Gastroesophageal sphincter (tissue), 3 donors: ENCODE measurements at regions not wholly inside any gene's neighbourhood (a gene's known extent, or its start where the extent isn't known, plus 50 kb on each side); places are given as distances from the start of the nearest gene placed in this dataset.

ENCODE experiments used
- EP300 ChIP-seq: sonication (generic); formaldehyde crosslinking; IDR thresholded peaks from one replicate; pipeline ENCODE4 v1.6.1; 2017; ENCODE audit warnings: antibody characterized with exemption, mild to moderate bottlenecking
- POLR2A ChIP-seq, 2 donors: fragments of 450-650 bp; IDR thresholded peaks; one replicate each; pipeline ENCODE4 v1.6.1; 2017; ENCODE audit warnings: antibody characterized with exemption in 2 of 2, mild to moderate bottlenecking in 2 of 2, moderate library complexity in 1 of 2
- POLR2AphosphoS5 ChIP-seq: sonication (generic); formaldehyde crosslinking; IDR thresholded peaks from one replicate; pipeline ENCODE4 v1.6.1; 2017; ENCODE audit warnings: antibody characterized with exemption
- TF ChIP-seq, protein P1 (sequence below), 4 experiments: fragments of 200-600 bp in 2 of 4; fragments of 450-650 bp in 2 of 4; sonication (generic) in 1 of 4; IDR thresholded peaks; one replicate each; pipeline ENCODE4 v1.5.1; 2017 to 2019; ENCODE audit warnings: antibody characterized with exemption in 4 of 4, mild to moderate bottlenecking in 2 of 4, moderate library complexity in 2 of 4

DNA sequence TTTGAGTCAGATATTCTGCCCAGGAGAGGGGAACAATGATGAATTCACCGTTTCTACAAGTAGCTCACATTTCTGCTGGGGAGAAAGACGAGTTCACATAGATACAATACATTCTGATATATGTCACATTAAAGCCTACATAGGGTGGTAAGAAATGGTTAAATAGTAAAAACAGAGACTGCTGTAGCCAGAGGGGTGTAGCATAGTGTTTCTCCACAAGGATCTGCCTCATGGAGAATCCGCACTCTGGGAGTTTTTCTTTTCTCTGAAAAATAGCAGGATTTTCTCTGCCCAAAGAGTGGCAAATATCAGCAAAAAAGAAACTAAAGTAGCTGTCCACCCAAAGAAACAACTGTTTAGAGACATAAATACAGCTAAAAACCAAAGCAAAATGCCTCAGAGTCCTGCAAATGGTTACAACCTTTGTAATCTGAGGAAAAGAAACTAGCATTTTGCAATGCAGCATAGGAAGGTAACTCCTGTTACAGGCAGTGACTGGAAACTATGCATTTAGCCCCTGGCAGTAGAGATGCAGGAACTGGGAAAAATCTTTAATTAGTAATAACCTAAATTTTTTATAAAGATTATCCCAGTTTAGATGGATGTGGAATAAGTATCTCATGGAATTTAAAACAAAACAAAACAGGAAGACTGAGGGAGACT lies 1126.7 kb upstream of the ADGRL2 start:
- no peak for TF ChIP-seq POLR2A (IDR thresholded peaks at IDR 0.05)
- TF ChIP-seq POLR2AphosphoS5, result no peak
- TF ChIP-seq, protein P1, sequence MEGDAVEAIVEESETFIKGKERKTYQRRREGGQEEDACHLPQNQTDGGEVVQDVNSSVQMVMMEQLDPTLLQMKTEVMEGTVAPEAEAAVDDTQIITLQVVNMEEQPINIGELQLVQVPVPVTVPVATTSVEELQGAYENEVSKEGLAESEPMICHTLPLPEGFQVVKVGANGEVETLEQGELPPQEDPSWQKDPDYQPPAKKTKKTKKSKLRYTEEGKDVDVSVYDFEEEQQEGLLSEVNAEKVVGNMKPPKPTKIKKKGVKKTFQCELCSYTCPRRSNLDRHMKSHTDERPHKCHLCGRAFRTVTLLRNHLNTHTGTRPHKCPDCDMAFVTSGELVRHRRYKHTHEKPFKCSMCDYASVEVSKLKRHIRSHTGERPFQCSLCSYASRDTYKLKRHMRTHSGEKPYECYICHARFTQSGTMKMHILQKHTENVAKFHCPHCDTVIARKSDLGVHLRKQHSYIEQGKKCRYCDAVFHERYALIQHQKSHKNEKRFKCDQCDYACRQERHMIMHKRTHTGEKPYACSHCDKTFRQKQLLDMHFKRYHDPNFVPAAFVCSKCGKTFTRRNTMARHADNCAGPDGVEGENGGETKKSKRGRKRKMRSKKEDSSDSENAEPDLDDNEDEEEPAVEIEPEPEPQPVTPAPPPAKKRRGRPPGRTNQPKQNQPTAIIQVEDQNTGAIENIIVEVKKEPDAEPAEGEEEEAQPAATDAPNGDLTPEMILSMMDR (IDR thresholded peaks at IDR 0.05), result no peak
- TF ChIP-seq EP300, result no peak
